K562 (cell line): ENCODE measurements at regions not wholly inside any gene's neighbourhood (a gene's known extent, or its start where the extent isn't known, plus 50 kb on each side); places are given as distances from the start of the nearest gene placed in this dataset.

ENCODE experiments used
- ATAC-seq: fragments of 200-7000 bp; cut with Tn5 transposase; 3 replicates; pipeline ENCODE4 v1.9.1; 2020; ENCODE audit warnings: moderate library complexity
- BruUV-seq: library from RNA; stranded (reverse); fragments of 400-500 nt; replicated peaks from 2 replicates; lab custom pipeline; 2021; lab: Mats Ljungman, UMichigan
- CTCF ChIA-PET: fragments of 300-600 bp; formaldehyde crosslinking; extraction: SDS; loops from one replicate; lab custom pipeline; 2021; ENCODE audit warnings: low intra/inter-chr PET ratio; lab: Yijun Ruan, JAX
- POLR2A ChIA-PET: fragments of 300-600, 350-650 bp; sonication (Branson Sonifier 250); formaldehyde crosslinking; extraction: SDS; loops from one replicate; lab custom pipeline; 2021; ENCODE audit warnings: antibody characterized with exemption, inconsistent platforms; lab: Yijun Ruan, JAX
- DNase-seq, 4 experiments: peaks; one replicate each; pipeline versions ENCODE4 v3.0.0 to v3.0.0-alpha.2; 2011 to 2018; ENCODE audit warnings: low spot score in 3 of 4, mixed read lengths in 3 of 4; ENCODE audit errors: extremely low read depth in 1 of 4
- FAIRE-seq: peaks from 2 replicates; lab custom pipeline; 2011; peaks lifted over from hg19 to GRCh38; lab: Jason Lieb, UNC
- H2AFZ ChIP-seq: 2 replicates; pipeline ENCODE4 v1.6.0; 2011; ENCODE audit warnings: low read depth, low read length, control low read depth, inconsistent platforms
- H3K27ac ChIP-seq: fragments of 200-600 bp; 3 replicates; pipeline ENCODE4 v1.8.0; 2011; ENCODE audit warnings: low read depth, mild to moderate bottlenecking, control low read depth, inconsistent platforms, low read length, moderate library complexity, mixed read lengths; ENCODE audit errors: extremely low read depth
- H3K27me3 ChIP-seq, 2 experiments: fragments of 300-600 bp in 1 of 2; 2 replicates in 1 of 2; 3 replicates in 1 of 2; pipeline versions ENCODE4 v1.6.0 to v1.8.0; 2011; ENCODE audit warnings: inconsistent platforms in 2 of 2, low read length in 2 of 2, mild to moderate bottlenecking in 1 of 2, mixed read lengths in 1 of 2, moderate library complexity in 1 of 2; ENCODE audit not compliant: control insufficient read depth in 2 of 2, insufficient read depth in 2 of 2
- H3K36me3 ChIP-seq: fragments of 300-600 bp; 3 replicates; pipeline ENCODE4 v1.8.0; 2011; ENCODE audit warnings: mild to moderate bottlenecking, low read length, inconsistent platforms; ENCODE audit not compliant: control insufficient read depth, insufficient read depth
- H3K4me1 ChIP-seq, 2 experiments: fragments of 200-600 bp in 1 of 2; replicated peaks in 1 of 2; 2 replicates in 1 of 2; 3 replicates in 1 of 2; pipeline versions ENCODE4 v1.5.1 to v1.8.0; 2011; ENCODE audit warnings: inconsistent platforms in 2 of 2, low read length in 2 of 2, mild to moderate bottlenecking in 1 of 2, mixed read lengths in 1 of 2, moderate library complexity in 1 of 2; ENCODE audit not compliant: control insufficient read depth in 2 of 2, insufficient read depth in 2 of 2
- H3K4me2 ChIP-seq: 2 replicates; pipeline ENCODE4 v1.6.1; 2011; ENCODE audit warnings: low read length, control low read depth, inconsistent platforms, mixed read lengths; ENCODE audit not compliant: insufficient read depth
- H3K4me3 ChIP-seq: fragments of 200-600 bp; sonication (generic), shearing (Covaris generic); 2 replicates; pipeline ENCODE4 v1.5.1; 2016; ENCODE audit warnings: control low read depth, inconsistent platforms
- H3K79me2 ChIP-seq: fragments of 200-600 bp; 3 replicates; pipeline ENCODE4 v1.8.0; 2011; ENCODE audit warnings: low read length, inconsistent platforms; ENCODE audit not compliant: control insufficient read depth, insufficient read depth
- H3K9ac ChIP-seq, 2 experiments: 2 replicates each; pipeline versions ENCODE4 v1.6.0 to v1.6.1; 2011; ENCODE audit warnings: low read depth in 2 of 2, low read length in 2 of 2, control low read depth in 1 of 2, inconsistent platforms in 1 of 2, mild to moderate bottlenecking in 1 of 2, mixed read lengths in 1 of 2; ENCODE audit not compliant: insufficient read depth in 1 of 2
- H3K9me1 ChIP-seq: one replicate; pipeline ENCODE4 v1.6.0; 2011; ENCODE audit warnings: inconsistent platforms, mild to moderate bottlenecking, low read length, moderate library complexity; ENCODE audit not compliant: control insufficient read depth, insufficient read depth
- H3K9me3 ChIP-seq: replicated peaks from 2 replicates; pipeline ENCODE4 v1.5.1; 2011; ENCODE audit warnings: low read depth, low read length, inconsistent platforms; ENCODE audit not compliant: control insufficient read depth, insufficient read depth
- H4K20me1 ChIP-seq: replicated peaks from 2 replicates; pipeline ENCODE4 v1.6.1; 2011; ENCODE audit warnings: low read length, inconsistent platforms, mixed read lengths; ENCODE audit not compliant: control insufficient read depth, insufficient read depth
- GABPA ChIP-seq: fragments of 200-800 bp; sonication (Bioruptor generic); conservative IDR thresholded peaks from 2 replicates; pipeline ENCODE4 v1.6.1; 2016; ENCODE audit warnings: low read depth, missing genetic modification characterization, missing compliant biosample characterization
- HDAC6 ChIP-seq: IDR thresholded peaks from 2 replicates; pipeline ENCODE4 v1.6.1; 2012; ENCODE audit warnings: low read depth, mild to moderate bottlenecking, control low read depth, inconsistent platforms, low read length, moderate library complexity
- HMG20B ChIP-seq: fragments of 250-450 bp; sonication (Bioruptor Pico); IDR thresholded peaks from 2 replicates; pipeline ENCODE4 v1.5.0; 2021; ENCODE audit warnings: mild to moderate bottlenecking
- NFE2L1 ChIP-seq: fragments of 450-650 bp; IDR thresholded peaks from 2 replicates; pipeline ENCODE4 v1.6.1; 2016; ENCODE audit warnings: missing genetic modification characterization, low read depth, mild to moderate bottlenecking, missing compliant biosample characterization, moderate library complexity, borderline replicate concordance
- NR2C1 ChIP-seq, 2 experiments: fragments of 450-650 bp; IDR thresholded peaks; 2 replicates each; pipeline ENCODE4 v1.6.1; 2017; ENCODE audit warnings: mild to moderate bottlenecking in 2 of 2, antibody characterized with exemption in 1 of 2, inconsistent platforms in 1 of 2, missing compliant biosample characterization in 1 of 2, missing genetic modification characterization in 1 of 2
- PCBP2 ChIP-seq: fragments of 200-400 bp; formaldehyde crosslinking; IDR thresholded peaks from 2 replicates; pipeline ENCODE4 v1.6.1; 2018; ENCODE audit warnings: low read length, low read depth, mild to moderate bottlenecking, moderate library complexity; ENCODE audit not compliant: poor library complexity, severe bottlenecking
- RB1 ChIP-seq: fragments of 450-650 bp; IDR thresholded peaks from 2 replicates; pipeline ENCODE4 v1.6.1; 2017; ENCODE audit warnings: low read depth, mild to moderate bottlenecking
- SIN3B ChIP-seq: fragments of 450-650 bp; IDR thresholded peaks from 2 replicates; pipeline ENCODE4 v1.6.1; 2017; ENCODE audit warnings: low read depth, mild to moderate bottlenecking, moderate library complexity
- SMARCA5 ChIP-seq: fragments of 450-650 bp; IDR thresholded peaks from 2 replicates; pipeline ENCODE4 v1.6.1; 2016
- THRB ChIP-seq: fragments of 450-650 bp; formaldehyde crosslinking; conservative IDR thresholded peaks from 2 replicates; pipeline ENCODE4 v1.4.0; 2022; ENCODE audit warnings: mild to moderate bottlenecking, missing genetic modification characterization
- YBX1 ChIP-seq: fragments of 450-650 bp; IDR thresholded peaks from 2 replicates; pipeline ENCODE4 v1.7.1; 2016; ENCODE audit warnings: mild to moderate bottlenecking
- ZNF165 ChIP-seq: fragments of 250-450 bp; sonication (Bioruptor Pico); IDR thresholded peaks from 2 replicates; pipeline ENCODE4 v1.4.0; 2020; ENCODE audit warnings: borderline replicate concordance
- ZNF175 ChIP-seq: fragments of 200-800 bp; sonication (Bioruptor generic); IDR thresholded peaks from 2 replicates; pipeline ENCODE4 v1.6.1; 2016; ENCODE audit warnings: low read depth, mild to moderate bottlenecking, missing genetic modification characterization, missing compliant biosample characterization
- WGBS: fragments of 100-300 bp; shearing (Covaris generic); methylation state at CpG from one replicate; pipeline ENCODE4 v1.1.6; 2016; ENCODE audit warnings: low coverage, mixed read lengths; ENCODE audit not compliant: insufficient coverage; ENCODE audit errors: missing lambda C conversion rate; 5-methylcytosine and 5-hydroxymethylcytosine counted together
- in situ Hi-C: fragments of 300-500 bp; cut with MboI; formaldehyde crosslinking; loops from 4 replicates; pipeline ENCODE4 v1.15.0; 2018; ENCODE audit warnings: inconsistent platforms, mixed read lengths
- intact Hi-C: fragments of 100-400 bp; cut with micrococcal nuclease; formaldehyde crosslinking; loops from 2 replicates; pipeline ENCODE4 v1.14.2; 2022

- Histone ChIP-seq H3K27me3 (peaks cover 0 to 4% of the 10 kb centered on the region in 2 experiments; a peak in 2 of 5 replicates), H3K9me1 (no peaks in the 10 kb centered on the region), H3K9ac (no peak overlapping the region), H3K4me1 (no peaks in the 10 kb centered on the region), H3K36me3 (no peaks in the 10 kb centered on the region), H3K4me3 (no peak overlapping the region), H3K27ac (no peak overlapping the region), H4K20me1 (no peaks in the 10 kb centered on the region), H3K9me3 (no peaks in the 10 kb centered on the region), H3K79me2 (no peaks in the 10 kb centered on the region), H3K4me2 (no peak overlapping the region), H2AFZ (no peak overlapping the region)
- DNase-seq (no peak), FAIRE-seq (no peak), ATAC-seq (no peak)
- ChIA-PET POLR2A (no interaction called here), CTCF (no interaction called here)
- TF ChIP-seq GABPA (tag), result no peak
- TF ChIP-seq ZNF165, result no peak
- TF ChIP-seq SMARCA5, result no peak
- TF ChIP-seq SIN3B, result no peak
- TF ChIP-seq NR2C1 (IDR thresholded peaks at IDR 0.05), result no peak
- TF ChIP-seq NR2C1 (tag; IDR thresholded peaks at IDR 0.05), result no peak
- TF ChIP-seq RB1, result no peak
- TF ChIP-seq YBX1, result no peak
- TF ChIP-seq HDAC6, result no peak
- no peak for TF ChIP-seq THRB (CRISPR knock-in tag)
- TF ChIP-seq HMG20B (CRISPR knock-in tag), result no peak
- TF ChIP-seq ZNF175, result no peak
- no peak for TF ChIP-seq NFE2L1
- no peak for TF ChIP-seq PCBP2
- BruUV-seq, result no TSS peak
- intact Hi-C loops, result no loop called here
- in situ Hi-C loops, result no loop called here
- 5% methylated on average over 2 of the region's 2 CpGs for WGBS
These were observed 56.7 kb upstream of the OSMR start for GRCh38 chr5:38789134-38789533.
